ENCODE measurements at regions not wholly inside any gene's neighbourhood (a gene's known extent, or its start where the extent isn't known, plus 50 kb on each side); places are given as distances from the start of the nearest gene placed in this dataset.

- no peak overlapping the region for H3K4me3 ChIP-seq (ENCODE audit: low read depth, low read length)
- no peak for TF ChIP-seq CTCF (IDR thresholded peaks at IDR 0.05; ENCODE audit: control insufficient read depth, extremely low read depth, insufficient read depth)
- no peak for DNase-seq (ENCODE audit: low read depth)
These were observed 263.7 kb downstream of the IPMK start for GRCh38 chr10:58003945-58004344.

GRCh38 chr10:58001159-58001558, 266.5 kb downstream of the IPMK start:
- DNase-seq (ENCODE audit: low read depth): no peak
- no peak overlapping the region for H3K4me3 ChIP-seq (ENCODE audit: low read depth, low read length)
- no peak for TF ChIP-seq CTCF (IDR thresholded peaks at IDR 0.05; ENCODE audit: control insufficient read depth, extremely low read depth, insufficient read depth)

GRCh38 chr10:57996536-57996935, 271.2 kb downstream of the IPMK start:
- no peak for DNase-seq (ENCODE audit: low read depth)
- no peak for TF ChIP-seq CTCF (IDR thresholded peaks at IDR 0.05; ENCODE audit: control insufficient read depth, extremely low read depth, insufficient read depth)
- no peak overlapping the region for H3K4me3 ChIP-seq (ENCODE audit: low read depth, low read length)

- DNase-seq (ENCODE audit: low read depth): no peak
These were observed 274.4 kb downstream of the IPMK start for GRCh38 chr10:57993302-57993701.

GRCh38 chr10:57992321-57993077, 275.2 kb downstream of the IPMK start:
- DNase-seq (ENCODE audit: low read depth): no peak
- no peak overlapping the region for H3K4me3 ChIP-seq (ENCODE audit: low read depth, low read length)
- TF ChIP-seq CTCF (IDR thresholded peaks at IDR 0.05; ENCODE audit: control insufficient read depth, extremely low read depth, insufficient read depth): no peak

More at GRCh38 chr10:57993302-57993701, 274.4 kb downstream of the IPMK start:
- no peak for TF ChIP-seq CTCF (IDR thresholded peaks at IDR 0.05; ENCODE audit: control insufficient read depth, extremely low read depth, insufficient read depth)
- no peak overlapping the region for H3K4me3 ChIP-seq (ENCODE audit: low read depth, low read length)

GRCh38 chr10:57988964-57989363, 278.7 kb downstream of the IPMK start:
- no peak for DNase-seq (ENCODE audit: low read depth)
- TF ChIP-seq CTCF (IDR thresholded peaks at IDR 0.05; ENCODE audit: control insufficient read depth, extremely low read depth, insufficient read depth): no peak
- no peak overlapping the region for H3K4me3 ChIP-seq (ENCODE audit: low read depth, low read length)
